Left kidney (tissue), 1 donor: ENCODE measurements at regions not wholly inside any gene's neighbourhood (a gene's known extent, or its start where the extent isn't known, plus 50 kb on each side); places are given as distances from the start of the nearest gene placed in this dataset.

ENCODE experiments used
- DNase-seq: peaks from one replicate; pipeline ENCODE4 v3.0.0-alpha.2; 2013

DNA sequence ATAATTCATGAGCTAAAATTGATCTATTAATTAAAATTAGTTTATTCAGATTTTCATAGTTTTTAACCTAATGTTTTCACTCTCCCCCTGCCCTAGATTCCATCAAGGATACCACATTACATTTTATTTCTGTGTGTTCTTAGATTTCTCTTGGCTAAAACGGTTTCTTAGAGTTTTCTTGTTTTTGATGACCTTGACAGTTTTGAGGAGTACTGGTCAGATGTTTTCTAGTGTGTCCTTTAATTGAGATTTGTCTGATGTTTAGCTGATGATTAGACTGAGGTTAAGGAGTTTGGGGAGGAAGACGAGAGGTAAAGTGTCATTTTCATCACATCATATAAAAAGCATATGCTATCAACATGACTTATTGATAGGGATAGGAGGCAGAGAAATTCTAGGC lies 475.9 kb downstream of the SQOR start:
- no peak for DNase-seq

- DNase-seq, result no peak
Measured at GRCh38 chr15:46111730-46112129, 476.9 kb downstream of the SQOR start.

GRCh38 chr15:46117071-46117470 lies 482.2 kb downstream of the SQOR start:
- DNase-seq, result no peak

DNA sequence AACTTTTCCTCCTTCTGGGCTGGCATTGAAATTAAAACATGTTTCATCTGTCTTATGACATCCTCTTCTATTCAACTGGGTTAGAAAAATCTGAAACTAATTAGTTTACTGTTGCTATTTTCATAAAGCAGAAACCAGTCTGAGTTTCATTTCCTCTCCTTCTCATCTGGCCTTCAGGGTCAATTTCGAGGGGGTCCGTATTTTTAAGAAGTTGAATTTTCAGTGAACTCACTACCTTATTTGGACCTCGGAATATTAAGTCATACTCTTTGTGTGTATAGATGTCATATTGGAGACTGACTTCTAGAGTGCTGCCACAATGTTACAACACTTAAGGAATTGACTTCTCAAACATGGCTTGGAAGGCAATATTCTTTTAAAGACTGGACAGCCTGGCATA lies 485.9 kb downstream of the SQOR start:
- DNase-seq, result no peak

DNA sequence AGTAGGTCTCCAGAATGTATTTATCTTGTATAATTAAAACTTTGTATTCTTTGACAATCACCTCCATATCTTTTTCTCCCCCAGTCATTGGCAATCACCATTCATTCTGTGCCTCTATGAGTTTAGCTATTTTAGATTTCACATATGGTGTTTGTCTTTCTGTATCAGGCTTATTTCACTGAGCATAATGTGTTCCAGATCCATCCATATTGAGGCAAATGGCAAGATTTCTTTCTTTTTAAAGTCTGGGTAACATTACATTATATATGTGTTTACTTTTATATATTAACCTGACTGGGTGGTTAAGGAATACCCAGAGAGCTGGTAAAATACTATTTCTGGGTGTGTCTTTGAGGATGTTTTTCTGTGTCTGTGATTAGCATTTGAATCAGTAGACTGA lies 486.6 kb downstream of the SQOR start:
- DNase-seq, result no peak

GRCh38 chr15:46126581-46126980 lies 491.8 kb downstream of the SQOR start:
- DNase-seq, result no peak

DNA sequence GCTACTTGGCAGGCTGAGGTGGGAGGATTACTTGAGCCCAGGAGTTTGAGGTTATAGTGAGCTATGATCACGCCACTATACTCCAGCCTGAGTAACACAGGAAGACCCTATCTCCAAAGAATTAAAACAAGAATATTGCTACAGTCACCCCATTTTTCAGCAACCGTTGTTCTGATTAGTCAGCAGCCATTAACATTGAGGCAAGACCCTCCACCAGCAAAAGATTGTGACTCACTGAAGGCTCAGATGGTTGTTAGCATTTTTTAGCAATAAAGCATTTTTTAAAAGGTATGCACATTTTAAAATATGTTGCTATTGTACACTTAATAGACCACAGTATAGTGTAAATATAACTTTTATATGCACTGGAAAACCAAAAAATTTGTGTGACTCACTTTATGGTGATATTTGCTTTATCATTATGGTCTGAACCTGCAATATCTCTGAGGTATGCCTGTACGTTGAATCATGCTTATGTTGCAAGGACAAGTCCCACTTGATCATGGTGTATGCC lies 492.6 kb downstream of the SQOR start:
- no peak for DNase-seq

GRCh38 chr15:46129145-46129544 lies 494.3 kb downstream of the SQOR start:
- DNase-seq, result no peak

- no peak for DNase-seq
Measured at GRCh38 chr15:46131876-46132275, 497.0 kb downstream of the SQOR start.

GRCh38 chr15:46137443-46137842 lies 502.6 kb downstream of the SQOR start:
- DNase-seq, result no peak

GRCh38 chr15:46146002-46146401 lies 511.2 kb downstream of the SQOR start:
- DNase-seq, result no peak

DNA sequence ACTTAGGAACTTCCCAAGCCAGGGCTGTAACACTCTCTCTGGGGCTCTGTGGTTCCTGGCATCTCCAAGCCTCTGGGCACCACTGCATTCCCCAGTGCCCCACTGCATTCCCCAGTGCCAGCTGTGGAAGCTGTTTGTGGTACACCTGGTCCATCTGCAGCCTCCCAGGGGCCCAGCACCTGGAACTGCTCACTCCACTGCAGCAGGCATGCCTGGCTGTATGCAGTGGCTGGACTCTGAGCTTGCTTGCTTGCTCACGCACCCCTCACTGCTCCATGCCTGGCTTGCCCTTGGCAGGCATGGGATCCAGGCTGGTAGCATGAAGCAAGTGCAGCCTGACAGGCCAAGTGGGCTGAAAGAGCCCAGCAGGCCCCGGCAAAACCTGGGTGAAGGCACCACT lies 512.1 kb downstream of the SQOR start:
- no peak for DNase-seq

DNA sequence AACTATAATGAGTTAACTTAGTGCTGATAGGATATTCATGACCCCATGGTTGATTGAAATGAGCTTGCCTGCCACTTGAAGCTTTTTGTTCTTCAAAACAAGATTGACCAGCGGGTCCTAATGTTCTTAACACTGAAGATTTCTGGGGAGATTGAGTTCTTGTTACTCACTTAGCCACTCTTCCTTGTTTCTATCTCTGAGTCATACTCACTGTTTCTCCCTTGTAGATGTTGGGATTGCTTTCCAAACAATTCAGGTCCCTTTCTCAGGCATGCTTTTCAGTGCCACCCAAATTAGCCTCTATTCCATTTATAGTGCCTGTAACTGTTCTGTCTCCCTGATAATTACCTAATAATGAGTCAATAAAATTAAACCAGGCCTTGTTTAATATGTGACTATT lies 517.0 kb downstream of the SQOR start:
- DNase-seq, result no peak

- no peak for DNase-seq
Measured at GRCh38 chr15:46166750-46167149, 531.9 kb downstream of the SQOR start.

DNA sequence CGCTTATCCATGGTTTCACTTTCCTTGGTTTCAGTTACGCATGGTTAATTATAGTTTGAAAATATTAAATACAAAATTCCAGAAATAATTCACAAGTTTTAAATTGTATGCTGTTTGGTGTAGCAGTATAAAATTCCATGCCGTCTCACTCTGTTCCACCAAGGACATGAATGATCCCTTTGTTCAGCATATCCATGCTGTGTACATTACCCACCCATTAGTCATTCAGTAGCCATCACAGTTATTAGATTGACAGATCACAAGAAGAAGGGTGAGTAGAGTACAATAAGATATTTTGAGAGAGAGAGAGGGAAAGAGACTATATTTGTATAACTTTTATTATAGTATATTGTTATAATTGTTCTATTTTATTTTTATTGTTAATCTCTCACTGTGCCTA lies 535.5 kb downstream of the SQOR start:
- DNase-seq, result no peak

GRCh38 chr15:46174122-46174521 lies 539.3 kb downstream of the SQOR start:
- DNase-seq, result no peak

GRCh38 chr15:46177219-46177618 lies 542.4 kb downstream of the SQOR start:
- DNase-seq, result no peak

GRCh38 chr15:46178138-46178537 lies 543.3 kb downstream of the SQOR start:
- DNase-seq, result no peak

DNA sequence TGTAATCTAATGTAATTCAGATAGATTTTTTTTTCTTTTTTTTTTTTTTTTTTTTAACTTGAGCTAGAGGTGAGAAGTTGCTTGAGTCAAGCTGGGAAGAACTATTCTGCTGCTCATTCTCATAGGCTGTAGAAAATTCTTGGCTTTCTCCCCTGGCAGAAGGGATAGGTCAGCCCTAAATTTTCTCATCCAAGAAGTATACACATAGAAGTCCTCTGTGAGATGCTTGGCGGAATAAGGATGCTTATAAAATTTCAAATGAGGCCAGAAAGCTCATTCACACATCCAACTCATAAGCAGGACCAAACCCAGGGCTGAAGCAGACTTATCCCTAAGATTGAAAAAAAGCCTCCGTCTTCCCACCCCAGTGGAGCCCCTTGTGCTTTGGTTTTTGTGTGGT lies 572.5 kb downstream of the SQOR start:
- DNase-seq, result no peak

GRCh38 chr15:46213551-46213950 lies 578.7 kb downstream of the SQOR start:
- no peak for DNase-seq

GRCh38 chr15:46222826-46223225 lies 588.0 kb downstream of the SQOR start:
- no peak for DNase-seq

DNA sequence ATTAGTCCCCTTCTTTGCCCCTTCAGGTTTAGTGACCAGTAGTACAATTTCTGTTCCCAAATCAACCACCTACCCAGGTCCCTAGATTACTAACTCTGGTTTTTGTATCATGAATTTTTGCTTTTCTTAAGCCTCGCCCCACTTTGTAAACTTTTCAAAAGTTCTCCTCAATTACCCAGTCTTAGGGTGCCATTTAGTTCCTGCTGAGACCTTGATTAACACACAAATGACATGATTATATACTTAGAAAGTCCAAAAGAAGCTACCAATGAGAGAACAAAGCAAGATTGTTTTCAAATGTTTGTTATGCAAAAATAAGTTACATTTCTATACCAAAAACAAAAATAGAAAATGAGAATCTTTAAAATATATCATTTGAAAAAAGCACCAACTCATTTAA lies 594.4 kb downstream of the SQOR start:
- DNase-seq, result no peak

GRCh38 chr15:46231786-46232185 lies 597.0 kb downstream of the SQOR start:
- DNase-seq, result no peak

GRCh38 chr15:46232471-46232870 lies 597.6 kb downstream of the SQOR start:
- DNase-seq, result no peak

GRCh38 chr15:46242935-46243334 lies 608.1 kb downstream of the SQOR start:
- no peak for DNase-seq
